SK-N-SH treated with all-trans-retinoic acid at 6 μM for 48 hours (cell line): ENCODE measurements at regions not wholly inside any gene's neighbourhood (a gene's known extent, or its start where the extent isn't known, plus 50 kb on each side); places are given as distances from the start of the nearest gene placed in this dataset.

Experiments
- ATAC-seq: fragments of 200-7000 bp; cut with Tn5 transposase; 3 replicates; pipeline ENCODE4 v1.9.1; 2020; ENCODE audit warnings: mild to moderate bottlenecking, moderate library complexity
- GLIS3 ChIP-seq: fragments of 250-450 bp; sonication (Bioruptor Pico); IDR thresholded peaks from 2 replicates; pipeline ENCODE4 v1.5.0; 2020; ENCODE audit warnings: mild to moderate bottlenecking, moderate library complexity
- OSR1 ChIP-seq: fragments of 250-450 bp; sonication (Bioruptor Pico); IDR thresholded peaks from 2 replicates; pipeline ENCODE4 v1.8.0; 2022; ENCODE audit warnings: moderate library complexity, mild to moderate bottlenecking, inconsistent platforms
- PATZ1 ChIP-seq: fragments of 250-450 bp; sonication (Bioruptor Pico); IDR thresholded peaks from 2 replicates; pipeline ENCODE4 v1.8.0; 2020; ENCODE audit warnings: mild to moderate bottlenecking, moderate library complexity, borderline replicate concordance
- PPARA ChIP-seq: fragments of 250-450 bp; sonication (Bioruptor Pico); IDR thresholded peaks from 2 replicates; pipeline ENCODE4 v1.5.0; 2020; ENCODE audit warnings: mild to moderate bottlenecking, borderline replicate concordance
- SNAI2 ChIP-seq: fragments of 250-450 bp; sonication (Bioruptor Pico); IDR thresholded peaks from 2 replicates; pipeline ENCODE4 v1.5.0; 2020; ENCODE audit warnings: mild to moderate bottlenecking, moderate library complexity
- TCF4 ChIP-seq: fragments of 250-450 bp; sonication (Bioruptor Pico); IDR thresholded peaks from 2 replicates; pipeline ENCODE4 v1.8.0; 2021; ENCODE audit warnings: mild to moderate bottlenecking, moderate library complexity, borderline replicate concordance
- TOX ChIP-seq: fragments of 250-450 bp; sonication (Bioruptor Pico); IDR thresholded peaks from 2 replicates; pipeline ENCODE4 v1.8.0; 2021; ENCODE audit warnings: mild to moderate bottlenecking, moderate library complexity, borderline replicate concordance
- ZC3H10 ChIP-seq: fragments of 250-450 bp; sonication (Bioruptor Pico); IDR thresholded peaks from 2 replicates; pipeline ENCODE4 v1.5.1; 2021; ENCODE audit warnings: mild to moderate bottlenecking, moderate library complexity
- ZFP3 ChIP-seq: fragments of 250-450 bp; sonication (Bioruptor Pico); IDR thresholded peaks from 2 replicates; pipeline ENCODE4 v1.5.0; 2020; ENCODE audit warnings: mild to moderate bottlenecking, moderate library complexity
- ZFP30 ChIP-seq: fragments of 450-650 bp; formaldehyde crosslinking; IDR thresholded peaks from 2 replicates; pipeline ENCODE4 v1.5.0; 2022; ENCODE audit warnings: mild to moderate bottlenecking, moderate library complexity
- ZNF565 ChIP-seq: fragments of 450-650 bp; formaldehyde crosslinking; conservative IDR thresholded peaks from 2 replicates; pipeline ENCODE4 v1.5.0; 2020; ENCODE audit warnings: low read depth, mild to moderate bottlenecking, moderate library complexity
- ZNF70 ChIP-seq: fragments of 450-650 bp; formaldehyde crosslinking; IDR thresholded peaks from 2 replicates; pipeline ENCODE4 v1.5.0; 2020; ENCODE audit warnings: mild to moderate bottlenecking, moderate library complexity
- ZNF8 ChIP-seq: fragments of 450-650 bp; formaldehyde crosslinking; IDR thresholded peaks from 2 replicates; pipeline ENCODE4 v1.5.0; 2020; ENCODE audit warnings: mild to moderate bottlenecking, moderate library complexity
- TF ChIP-seq, protein P1 (sequence below): fragments of 250-450 bp; sonication (Bioruptor Pico); IDR thresholded peaks from 2 replicates; pipeline ENCODE4 v1.5.1; 2020; ENCODE audit warnings: low read depth, mild to moderate bottlenecking, moderate library complexity
- TF ChIP-seq, protein P2 (sequence below): fragments of 250-450 bp; sonication (Bioruptor Pico); IDR thresholded peaks from 2 replicates; pipeline ENCODE4 v1.8.0; 2021; ENCODE audit warnings: low read depth, mild to moderate bottlenecking, moderate library complexity, borderline replicate concordance
- TF ChIP-seq, protein P3 (sequence below): fragments of 250-450 bp; sonication (Bioruptor Pico); IDR thresholded peaks from 2 replicates; pipeline ENCODE4 v1.5.1; 2021; ENCODE audit warnings: mild to moderate bottlenecking, moderate library complexity
- TF ChIP-seq, protein P4 (sequence below): fragments of 250-450 bp; sonication (Bioruptor Pico); IDR thresholded peaks from 2 replicates; pipeline ENCODE4 v1.5.0; 2020; ENCODE audit warnings: mild to moderate bottlenecking, moderate library complexity

- ATAC-seq: peak; percentile 6; the same call in 2 of the 3 replicates
- TF ChIP-seq, protein P1, sequence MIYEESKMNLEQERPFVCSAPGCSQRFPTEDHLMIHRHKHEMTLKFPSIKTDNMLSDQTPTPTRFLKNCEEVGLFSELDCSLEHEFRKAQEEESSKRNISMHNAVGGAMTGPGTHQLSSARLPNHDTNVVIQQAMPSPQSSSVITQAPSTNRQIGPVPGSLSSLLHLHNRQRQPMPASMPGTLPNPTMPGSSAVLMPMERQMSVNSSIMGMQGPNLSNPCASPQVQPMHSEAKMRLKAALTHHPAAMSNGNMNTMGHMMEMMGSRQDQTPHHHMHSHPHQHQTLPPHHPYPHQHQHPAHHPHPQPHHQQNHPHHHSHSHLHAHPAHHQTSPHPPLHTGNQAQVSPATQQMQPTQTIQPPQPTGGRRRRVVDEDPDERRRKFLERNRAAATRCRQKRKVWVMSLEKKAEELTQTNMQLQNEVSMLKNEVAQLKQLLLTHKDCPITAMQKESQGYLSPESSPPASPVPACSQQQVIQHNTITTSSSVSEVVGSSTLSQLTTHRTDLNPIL: no peak
- TF ChIP-seq GLIS3: no peak
These were observed 145.3 kb upstream of the RASA1 start for GRCh38 chr5:87122151-87122977.

DNA sequence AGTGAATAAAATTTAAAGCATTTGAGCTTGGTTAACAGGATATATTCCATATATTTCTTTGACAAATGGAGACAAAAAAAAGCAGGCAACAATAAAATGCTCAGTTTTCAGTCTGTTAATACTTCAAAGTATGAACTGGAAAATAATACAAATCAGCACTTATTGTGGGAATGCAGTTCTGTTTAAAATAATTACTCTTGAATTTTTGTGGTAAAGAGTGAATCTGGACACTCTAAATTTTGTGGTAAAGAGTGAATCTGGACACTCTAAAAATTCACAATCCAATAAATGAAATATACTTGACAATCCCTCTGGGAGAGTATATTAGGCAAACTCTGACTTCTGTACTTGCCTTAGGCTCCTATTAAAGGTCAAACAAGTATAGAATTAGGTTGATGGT, 141.9 kb upstream of the RASA1 start:
- ATAC-seq: no peak
- TF ChIP-seq, protein P1: no peak
- TF ChIP-seq, protein P2, sequence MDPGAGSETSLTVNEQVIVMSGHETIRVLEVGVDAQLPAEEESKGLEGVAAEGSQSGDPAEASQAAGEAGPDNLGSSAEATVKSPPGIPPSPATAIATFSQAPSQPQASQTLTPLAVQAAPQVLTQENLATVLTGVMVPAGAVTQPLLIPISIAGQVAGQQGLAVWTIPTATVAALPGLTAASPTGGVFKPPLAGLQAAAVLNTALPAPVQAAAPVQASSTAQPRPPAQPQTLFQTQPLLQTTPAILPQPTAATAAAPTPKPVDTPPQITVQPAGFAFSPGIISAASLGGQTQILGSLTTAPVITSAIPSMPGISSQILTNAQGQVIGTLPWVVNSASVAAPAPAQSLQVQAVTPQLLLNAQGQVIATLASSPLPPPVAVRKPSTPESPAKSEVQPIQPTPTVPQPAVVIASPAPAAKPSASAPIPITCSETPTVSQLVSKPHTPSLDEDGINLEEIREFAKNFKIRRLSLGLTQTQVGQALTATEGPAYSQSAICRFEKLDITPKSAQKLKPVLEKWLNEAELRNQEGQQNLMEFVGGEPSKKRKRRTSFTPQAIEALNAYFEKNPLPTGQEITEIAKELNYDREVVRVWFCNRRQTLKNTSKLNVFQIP (CRISPR knock-in tag): no peak
- TF ChIP-seq PATZ1 (CRISPR knock-in tag) (no peak), TOX (CRISPR knock-in tag) (no peak), OSR1 (CRISPR knock-in tag) (no peak), ZC3H10 (CRISPR knock-in tag) (no peak), SNAI2 (CRISPR knock-in tag) (no peak), TCF4 (CRISPR knock-in tag) (no peak), ZFP3 (CRISPR knock-in tag) (no peak), ZNF565 (no peak), ZNF8 (CRISPR knock-in tag) (no peak), GLIS3 (no peak), ZFP30 (no peak), PPARA (no peak)
- TF ChIP-seq, protein P3, sequence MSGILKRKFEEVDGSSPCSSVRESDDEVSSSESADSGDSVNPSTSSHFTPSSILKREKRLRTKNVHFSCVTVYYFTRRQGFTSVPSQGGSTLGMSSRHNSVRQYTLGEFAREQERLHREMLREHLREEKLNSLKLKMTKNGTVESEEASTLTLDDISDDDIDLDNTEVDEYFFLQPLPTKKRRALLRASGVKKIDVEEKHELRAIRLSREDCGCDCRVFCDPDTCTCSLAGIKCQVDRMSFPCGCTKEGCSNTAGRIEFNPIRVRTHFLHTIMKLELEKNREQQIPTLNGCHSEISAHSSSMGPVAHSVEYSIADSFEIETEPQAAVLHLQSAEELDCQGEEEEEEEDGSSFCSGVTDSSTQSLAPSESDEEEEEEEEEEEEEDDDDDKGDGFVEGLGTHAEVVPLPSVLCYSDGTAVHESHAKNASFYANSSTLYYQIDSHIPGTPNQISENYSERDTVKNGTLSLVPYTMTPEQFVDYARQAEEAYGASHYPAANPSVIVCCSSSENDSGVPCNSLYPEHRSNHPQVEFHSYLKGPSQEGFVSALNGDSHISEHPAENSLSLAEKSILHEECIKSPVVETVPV: no peak
- TF ChIP-seq, protein P4, sequence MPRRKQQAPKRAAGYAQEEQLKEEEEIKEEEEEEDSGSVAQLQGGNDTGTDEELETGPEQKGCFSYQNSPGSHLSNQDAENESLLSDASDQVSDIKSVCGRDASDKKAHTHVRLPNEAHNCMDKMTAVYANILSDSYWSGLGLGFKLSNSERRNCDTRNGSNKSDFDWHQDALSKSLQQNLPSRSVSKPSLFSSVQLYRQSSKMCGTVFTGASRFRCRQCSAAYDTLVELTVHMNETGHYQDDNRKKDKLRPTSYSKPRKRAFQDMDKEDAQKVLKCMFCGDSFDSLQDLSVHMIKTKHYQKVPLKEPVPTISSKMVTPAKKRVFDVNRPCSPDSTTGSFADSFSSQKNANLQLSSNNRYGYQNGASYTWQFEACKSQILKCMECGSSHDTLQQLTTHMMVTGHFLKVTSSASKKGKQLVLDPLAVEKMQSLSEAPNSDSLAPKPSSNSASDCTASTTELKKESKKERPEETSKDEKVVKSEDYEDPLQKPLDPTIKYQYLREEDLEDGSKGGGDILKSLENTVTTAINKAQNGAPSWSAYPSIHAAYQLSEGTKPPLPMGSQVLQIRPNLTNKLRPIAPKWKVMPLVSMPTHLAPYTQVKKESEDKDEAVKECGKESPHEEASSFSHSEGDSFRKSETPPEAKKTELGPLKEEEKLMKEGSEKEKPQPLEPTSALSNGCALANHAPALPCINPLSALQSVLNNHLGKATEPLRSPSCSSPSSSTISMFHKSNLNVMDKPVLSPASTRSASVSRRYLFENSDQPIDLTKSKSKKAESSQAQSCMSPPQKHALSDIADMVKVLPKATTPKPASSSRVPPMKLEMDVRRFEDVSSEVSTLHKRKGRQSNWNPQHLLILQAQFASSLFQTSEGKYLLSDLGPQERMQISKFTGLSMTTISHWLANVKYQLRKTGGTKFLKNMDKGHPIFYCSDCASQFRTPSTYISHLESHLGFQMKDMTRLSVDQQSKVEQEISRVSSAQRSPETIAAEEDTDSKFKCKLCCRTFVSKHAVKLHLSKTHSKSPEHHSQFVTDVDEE: no peak

- TF ChIP-seq ZNF70 (CRISPR knock-in tag): no peak
- TF ChIP-seq TOX (CRISPR knock-in tag): no peak
- ATAC-seq: peak; percentile 9; the same call in 1 of the 3 replicates
These were observed 140.8 kb upstream of the RASA1 start for GRCh38 chr5:87126869-87127268.

GRCh38 chr5:87127426-87127825, 140.3 kb upstream of the RASA1 start:
- peak; percentile 65 for ATAC-seq
- no peak for TF ChIP-seq TCF4 (CRISPR knock-in tag)
